NCI-H1436 (cell line): ENCODE measurements at regions not wholly inside any gene's neighbourhood (a gene's known extent, or its start where the extent isn't known, plus 50 kb on each side); places are given as distances from the start of the nearest gene placed in this dataset.

Experiments
- DNase-seq: peaks from one replicate; lab custom pipeline; 2025; lab: John Stamatoyannopoulos, UW

DNA sequence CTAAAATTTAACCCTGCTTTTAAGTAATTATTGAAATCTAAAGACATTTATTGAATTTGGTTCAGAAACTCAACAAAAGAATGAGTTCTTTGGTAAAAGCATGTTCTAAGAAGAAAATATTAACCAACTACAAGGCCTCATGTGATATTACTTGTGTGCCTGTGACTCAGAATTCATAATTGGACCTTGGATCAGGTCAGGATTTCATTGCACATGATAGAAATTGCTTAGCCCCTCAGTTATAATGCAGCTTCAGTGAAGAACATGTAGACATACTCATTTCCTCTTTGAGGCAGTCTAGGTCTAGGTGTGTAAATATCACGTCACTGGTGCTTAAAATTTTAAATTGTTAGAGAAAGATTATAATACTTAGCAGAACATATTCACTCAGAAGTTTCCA is 410.0 kb upstream of the SOX9 start:
- DNase-seq = no peak

DNA sequence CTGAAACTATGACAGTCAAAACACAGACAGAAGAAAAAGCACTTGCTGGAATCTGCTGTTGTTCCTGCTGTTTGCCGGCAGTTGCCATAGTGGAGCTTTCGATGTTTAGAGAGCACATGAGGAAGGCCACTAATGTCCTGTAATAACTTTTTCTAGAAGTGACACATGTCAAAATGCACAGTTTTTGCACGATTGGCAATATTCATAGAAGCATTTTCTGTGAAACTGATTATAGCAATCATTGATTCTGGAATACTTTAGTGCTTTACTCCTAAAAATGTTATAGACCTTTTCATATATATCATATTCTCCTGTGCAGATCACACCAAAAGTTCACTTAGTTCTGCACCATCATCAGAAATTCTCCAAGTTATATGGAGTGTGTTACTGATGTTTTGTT is 407.0 kb upstream of the SOX9 start:
- DNase-seq = no peak

DNA sequence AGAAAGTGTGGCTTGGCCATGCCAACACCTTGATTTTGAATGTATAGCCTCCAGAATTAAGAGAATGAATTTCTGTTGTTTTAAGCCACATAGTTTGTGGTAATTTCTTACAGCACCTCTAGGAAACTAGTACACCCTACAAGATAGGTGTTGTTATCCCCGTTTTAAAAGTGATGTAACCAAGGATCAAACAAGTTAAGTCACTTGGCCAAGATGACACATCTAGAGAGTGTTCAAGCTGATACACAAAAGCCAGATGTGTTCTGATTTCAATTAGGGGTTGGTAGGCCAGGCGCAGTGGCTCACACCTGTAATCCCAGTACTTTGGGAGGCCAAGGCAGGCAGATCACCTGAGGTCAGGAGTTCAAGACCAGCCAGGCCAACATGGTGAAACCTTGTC is 396.5 kb upstream of the SOX9 start:
- no peak for DNase-seq

DNA sequence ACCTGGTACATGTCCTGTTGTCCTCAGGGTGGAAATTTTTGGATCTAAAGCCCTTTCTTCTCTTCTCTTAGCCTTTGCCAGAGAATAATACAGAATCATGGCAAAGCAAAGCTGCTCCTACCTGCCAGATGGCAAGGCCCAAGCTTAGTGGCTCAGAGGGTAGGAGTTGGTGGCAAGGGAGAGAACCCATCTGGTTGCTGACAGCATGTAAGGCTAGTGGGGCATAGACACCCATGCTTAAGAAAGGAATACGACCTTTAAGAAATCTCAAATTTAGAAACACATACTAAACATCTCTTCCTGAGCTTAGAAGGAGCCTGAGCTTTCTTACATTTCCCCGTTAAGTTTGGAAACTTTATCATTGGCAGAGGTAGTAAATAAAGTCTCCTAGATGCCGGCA is 395.0 kb upstream of the SOX9 start:
- no peak for DNase-seq

DNA sequence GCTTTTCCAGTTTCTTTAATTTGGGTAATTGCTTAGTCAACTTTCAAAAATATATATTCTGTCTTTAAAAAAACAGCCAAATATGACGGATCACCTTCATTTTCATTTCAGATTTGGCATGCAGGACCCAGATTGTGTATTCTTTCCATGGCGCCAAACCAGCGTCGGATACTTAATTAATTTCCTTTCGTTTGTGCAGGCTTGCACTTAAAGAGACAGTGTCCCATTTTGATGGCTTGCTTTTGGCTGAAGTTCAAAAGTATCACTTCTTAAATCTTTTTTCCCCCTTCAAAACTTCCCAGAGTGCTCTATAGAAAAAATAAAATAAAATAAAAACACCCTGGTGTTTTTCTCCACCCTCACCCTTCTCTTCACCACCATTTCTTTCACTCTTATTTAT is 394.5 kb upstream of the SOX9 start:
- DNase-seq = peak; percentile 20

DNA sequence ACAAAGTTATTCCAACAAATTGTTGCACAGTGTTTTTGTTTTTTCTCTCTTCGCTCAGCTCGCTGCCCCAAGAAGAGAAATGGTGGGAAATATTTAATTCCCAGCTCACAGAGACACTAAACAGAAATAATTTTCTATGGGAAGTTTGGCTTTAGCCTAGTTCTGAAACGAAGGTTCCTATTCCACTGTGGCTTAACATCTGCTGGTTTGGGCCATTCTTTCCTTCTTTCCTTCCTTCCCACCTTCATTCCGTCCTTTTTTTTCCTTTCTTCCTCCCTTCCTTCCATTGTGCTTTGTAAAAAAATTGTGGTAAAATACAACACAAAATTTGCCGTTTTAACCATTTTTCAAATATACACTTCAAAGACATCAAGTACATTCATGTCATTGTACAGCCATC is 393.5 kb upstream of the SOX9 start:
- DNase-seq = no peak

GRCh38 chr17:71727723-71728122 is 393.1 kb upstream of the SOX9 start:
- DNase-seq = no peak

DNA sequence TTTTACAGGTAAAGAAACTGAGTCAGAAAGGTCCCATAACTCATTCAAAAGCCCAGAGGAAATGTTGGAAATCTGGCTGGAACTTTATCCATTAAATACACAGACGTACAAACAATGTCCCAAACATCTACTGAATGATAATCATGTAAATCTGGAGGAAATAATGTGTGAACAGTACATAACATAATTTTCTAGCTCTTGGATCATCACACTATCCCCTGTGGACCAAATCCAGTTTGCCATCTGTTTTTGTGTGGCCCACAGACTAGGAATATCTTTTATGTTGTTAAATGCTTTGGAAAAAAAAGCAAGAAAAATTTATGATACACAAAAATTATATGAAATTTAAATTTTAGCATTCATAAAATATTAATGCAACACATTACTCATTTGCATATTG is 389.9 kb upstream of the SOX9 start:
- DNase-seq = no peak

DNA sequence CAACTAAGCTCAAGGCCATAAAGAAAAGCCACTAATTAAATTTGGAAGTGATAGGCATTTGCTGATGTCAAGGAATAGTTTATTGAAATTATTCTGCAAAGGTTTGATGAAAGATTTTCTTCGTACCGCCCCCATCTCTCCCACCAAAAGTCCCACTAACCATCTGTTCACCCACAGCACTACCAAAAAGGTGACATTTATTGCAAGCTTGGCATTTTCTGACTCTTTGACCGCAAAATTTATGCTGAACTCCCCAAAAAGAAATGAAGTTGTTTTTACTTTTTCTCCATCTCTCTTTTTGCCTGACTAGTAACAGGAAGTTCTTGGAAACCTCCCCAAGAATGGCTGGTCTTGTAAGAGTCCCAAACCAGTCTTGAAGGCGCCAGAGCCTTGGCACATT is 384.9 kb upstream of the SOX9 start:
- DNase-seq = no peak

DNA sequence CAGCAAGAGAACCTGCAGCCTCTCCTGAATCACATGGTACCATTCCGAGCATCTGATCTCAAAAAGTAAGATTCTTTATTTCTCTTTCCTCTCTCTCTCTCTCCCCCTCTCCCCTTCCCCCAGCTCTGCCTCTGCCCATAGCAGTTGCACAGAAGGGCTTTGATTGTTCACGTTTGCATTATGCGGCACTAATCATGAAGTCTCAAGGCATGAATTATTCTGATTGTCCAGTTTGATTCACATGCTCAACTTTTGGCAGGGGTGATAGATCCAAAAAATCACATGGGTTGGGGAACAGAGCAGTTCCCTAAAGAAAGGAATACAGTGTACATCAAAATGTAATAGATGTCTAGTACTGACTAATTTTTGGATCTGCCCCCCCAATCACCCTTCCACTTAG is 380.0 kb upstream of the SOX9 start:
- no peak for DNase-seq

DNA sequence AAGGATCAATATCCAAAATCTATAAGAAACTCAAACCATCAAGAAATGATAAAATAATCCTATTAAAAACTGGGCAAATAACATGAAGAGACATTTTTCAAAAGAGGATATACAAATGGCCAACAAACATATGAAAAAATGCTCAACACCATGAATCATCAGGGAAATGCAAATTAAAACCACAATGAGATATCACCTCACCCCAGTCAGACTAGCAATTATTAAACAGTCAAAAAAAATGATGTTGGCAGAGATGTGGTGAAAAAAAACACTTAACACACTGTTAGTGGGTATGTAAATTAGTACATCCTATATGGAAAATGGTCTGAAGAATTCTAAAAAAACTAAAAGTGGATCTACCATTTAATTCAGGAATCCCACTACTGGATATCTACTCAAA is 379.0 kb upstream of the SOX9 start:
- DNase-seq = no peak

DNA sequence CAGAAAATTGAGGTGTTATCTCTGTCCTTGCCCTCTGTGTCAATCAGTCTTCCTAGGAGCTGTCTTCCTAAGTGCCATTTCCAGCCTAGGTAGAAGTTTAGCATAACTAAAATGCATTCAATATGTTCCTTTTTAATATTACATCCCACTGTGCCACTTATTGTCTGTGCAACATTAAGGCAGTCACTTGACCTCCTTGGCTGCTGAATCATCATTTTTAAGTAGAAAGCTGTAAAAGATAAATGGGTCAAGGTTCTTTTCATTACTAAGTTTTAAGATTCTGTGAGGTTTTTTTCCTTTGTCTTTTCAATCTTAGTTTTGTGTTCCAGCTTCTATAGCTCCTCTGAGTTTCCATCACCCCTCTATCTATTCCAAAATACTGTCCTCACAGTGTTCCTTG is 371.9 kb upstream of the SOX9 start:
- no peak for DNase-seq

- DNase-seq = no peak
These were observed 367.8 kb upstream of the SOX9 start for GRCh38 chr17:71753070-71753469.

GRCh38 chr17:71757156-71757555 is 363.7 kb upstream of the SOX9 start:
- DNase-seq = no peak

DNA sequence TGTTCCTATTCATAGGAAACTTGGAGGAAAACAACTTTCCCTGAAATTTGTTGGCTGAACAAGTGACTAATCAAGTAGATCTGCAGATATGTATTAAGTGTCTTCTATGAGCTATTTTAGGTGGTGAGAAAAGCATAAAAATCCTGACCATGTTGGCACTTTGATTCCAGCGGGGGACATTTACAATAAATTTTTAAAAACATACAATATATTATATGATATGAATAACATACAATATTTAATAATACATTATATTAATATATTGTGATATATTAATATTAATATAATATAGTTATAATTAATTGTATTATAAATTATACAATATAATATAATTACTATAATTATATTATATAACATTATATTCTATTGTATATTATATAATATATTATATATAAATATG is 362.9 kb upstream of the SOX9 start:
- no peak for DNase-seq

DNA sequence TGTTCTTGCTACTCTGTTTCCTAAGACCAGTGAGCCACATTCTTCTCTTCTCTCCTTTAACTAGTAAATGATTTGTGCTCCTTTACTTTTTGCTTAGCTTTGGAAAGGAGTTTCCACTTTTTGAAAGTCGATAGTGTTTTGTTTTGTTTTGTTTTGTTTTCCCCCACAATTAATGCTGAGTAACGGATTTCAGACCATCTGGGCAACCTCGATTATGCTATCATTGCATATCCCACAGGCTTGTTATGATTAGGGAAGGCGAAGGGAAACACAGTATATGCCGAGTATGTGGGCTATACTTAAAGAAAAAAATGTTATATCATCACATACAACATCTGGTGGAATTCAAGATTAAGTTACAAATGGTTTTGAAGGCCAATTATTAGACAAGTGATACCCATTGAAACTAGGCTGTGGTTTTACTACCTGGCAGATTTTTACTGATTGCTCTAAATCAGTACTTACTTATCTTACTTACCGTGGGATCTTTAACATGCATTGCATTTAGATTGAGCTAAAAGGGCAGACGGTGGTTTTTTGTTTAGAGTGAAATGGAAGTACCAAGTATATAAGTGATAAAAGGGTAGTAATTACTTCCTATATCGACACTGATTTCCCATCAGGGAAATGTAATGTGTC is 361.3 kb upstream of the SOX9 start:
- no peak for DNase-seq

- no peak for DNase-seq
These were observed 360.6 kb upstream of the SOX9 start for GRCh38 chr17:71760062-71760720.

GRCh38 chr17:71762526-71762925 is 358.3 kb upstream of the SOX9 start:
- no peak for DNase-seq

GRCh38 chr17:71764505-71764904 is 356.3 kb upstream of the SOX9 start:
- DNase-seq = peak; percentile 8

- DNase-seq = no peak
These were observed 355.4 kb upstream of the SOX9 start for GRCh38 chr17:71765437-71765836.

DNA sequence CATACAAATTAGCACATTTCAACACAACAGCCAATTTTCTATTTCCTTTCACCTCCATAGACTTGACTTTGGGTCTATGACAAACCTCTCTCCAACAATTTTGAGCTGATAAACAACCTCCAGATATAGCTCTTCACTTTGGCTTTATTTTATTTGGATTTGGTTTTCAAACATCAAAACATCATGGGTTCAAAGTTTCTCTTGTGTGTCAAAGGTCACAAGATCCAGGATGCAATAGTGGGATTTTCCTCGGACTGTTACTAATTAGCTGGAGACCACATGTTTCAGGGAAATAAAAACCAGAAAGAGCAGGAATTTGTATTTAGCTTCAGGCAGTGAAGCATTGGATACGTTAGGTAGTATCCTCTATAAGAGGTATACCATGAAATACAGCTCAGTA is 351.0 kb upstream of the SOX9 start:
- no peak for DNase-seq

GRCh38 chr17:71777048-71777640 is 343.7 kb upstream of the SOX9 start:
- no peak for DNase-seq

- no peak for DNase-seq
These were observed 341.3 kb upstream of the SOX9 start for GRCh38 chr17:71779482-71779881.

DNA sequence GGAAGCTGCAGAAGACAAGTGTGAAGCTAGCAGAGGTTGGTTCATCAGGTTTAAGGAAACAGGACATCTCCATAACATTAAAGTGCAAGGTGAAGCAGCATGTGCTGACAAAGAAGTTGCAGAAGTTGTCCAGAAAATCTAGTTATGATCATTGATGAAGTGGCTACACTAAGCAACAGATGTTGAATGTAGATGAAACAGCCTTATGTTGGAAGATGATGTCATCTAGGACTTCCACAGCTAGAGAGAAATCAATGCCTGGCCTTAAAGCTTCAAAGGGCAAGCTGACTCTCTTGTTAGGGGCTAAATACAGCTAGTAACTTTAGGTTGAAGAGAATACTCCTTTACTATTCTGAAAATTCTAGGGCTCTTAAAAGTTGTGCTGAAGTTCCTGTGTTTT is 340.2 kb upstream of the SOX9 start:
- DNase-seq = no peak
